NCI-H1694 (cell line): ENCODE measurements at regions not wholly inside any gene's neighbourhood (a gene's known extent, or its start where the extent isn't known, plus 50 kb on each side); places are given as distances from the start of the nearest gene placed in this dataset.

ENCODE experiments used
- DNase-seq: peaks from one replicate; lab custom pipeline; 2025; lab: John Stamatoyannopoulos, UW

DNA sequence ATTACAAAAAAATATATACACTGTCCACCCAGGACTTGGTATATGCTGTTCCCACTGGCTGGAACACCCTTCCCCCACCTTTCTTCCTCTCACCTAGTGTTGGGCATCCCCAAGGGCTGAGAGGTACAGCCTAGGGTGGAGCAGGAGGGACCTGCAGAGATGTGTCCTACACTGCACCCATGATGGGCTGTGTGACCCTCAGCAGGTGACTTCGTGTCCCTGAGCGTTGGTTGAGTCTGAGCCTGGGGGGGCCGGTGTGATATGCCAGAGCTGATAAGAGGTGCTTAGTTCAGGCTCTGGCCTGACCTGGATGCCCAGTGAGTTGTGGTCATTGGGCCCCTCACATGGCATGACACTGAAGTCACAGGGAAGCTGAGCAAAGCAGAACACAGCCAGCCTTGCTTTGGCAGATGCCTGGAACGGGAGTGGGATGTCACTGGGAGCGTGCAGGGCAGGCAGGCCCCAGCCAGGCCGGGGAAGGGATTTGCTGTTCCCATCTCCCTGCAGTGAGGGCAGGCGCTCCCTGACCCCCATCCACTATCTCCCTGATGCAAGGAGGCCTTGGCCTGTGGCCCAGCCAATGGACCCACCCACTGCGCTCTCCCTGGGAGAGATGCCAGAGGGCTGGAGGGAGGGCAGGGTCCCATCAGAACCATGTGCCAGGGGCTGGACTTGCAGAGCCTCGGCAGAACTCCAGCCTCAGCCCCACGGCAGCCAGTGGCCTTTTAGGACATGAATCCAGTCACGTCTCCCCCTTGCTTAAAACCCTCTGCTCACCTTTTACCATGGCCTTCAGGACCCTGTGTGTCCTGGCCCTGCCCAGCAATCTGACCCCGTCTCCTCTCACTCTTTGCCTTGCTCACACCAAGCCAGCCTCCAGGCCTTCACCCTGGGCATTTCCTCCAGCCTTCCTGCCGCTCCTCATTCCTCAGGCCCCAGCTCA, 138.9 kb downstream of the MN1 start:
- DNase-seq = no peak

DNA sequence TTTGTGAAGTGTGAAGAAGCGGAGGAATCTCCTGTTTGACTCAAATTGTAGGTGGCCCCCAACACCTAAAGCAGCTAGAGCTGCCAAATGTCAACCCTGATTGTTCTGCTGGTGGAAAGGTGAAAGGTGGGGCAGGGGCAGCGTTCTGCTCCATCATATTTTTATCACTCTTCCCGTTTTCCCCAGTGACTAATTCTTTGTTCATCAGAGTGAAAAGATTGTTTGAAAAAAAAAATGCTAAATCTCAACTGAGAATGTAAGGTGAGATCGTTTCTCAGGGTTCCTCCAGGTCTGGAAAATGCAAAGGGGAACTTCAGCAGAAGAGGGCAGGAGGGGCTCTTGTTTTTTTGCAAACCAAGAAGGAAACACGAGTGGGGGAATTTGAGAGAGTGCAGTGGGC, 137.7 kb downstream of the MN1 start:
- no peak for DNase-seq

DNA sequence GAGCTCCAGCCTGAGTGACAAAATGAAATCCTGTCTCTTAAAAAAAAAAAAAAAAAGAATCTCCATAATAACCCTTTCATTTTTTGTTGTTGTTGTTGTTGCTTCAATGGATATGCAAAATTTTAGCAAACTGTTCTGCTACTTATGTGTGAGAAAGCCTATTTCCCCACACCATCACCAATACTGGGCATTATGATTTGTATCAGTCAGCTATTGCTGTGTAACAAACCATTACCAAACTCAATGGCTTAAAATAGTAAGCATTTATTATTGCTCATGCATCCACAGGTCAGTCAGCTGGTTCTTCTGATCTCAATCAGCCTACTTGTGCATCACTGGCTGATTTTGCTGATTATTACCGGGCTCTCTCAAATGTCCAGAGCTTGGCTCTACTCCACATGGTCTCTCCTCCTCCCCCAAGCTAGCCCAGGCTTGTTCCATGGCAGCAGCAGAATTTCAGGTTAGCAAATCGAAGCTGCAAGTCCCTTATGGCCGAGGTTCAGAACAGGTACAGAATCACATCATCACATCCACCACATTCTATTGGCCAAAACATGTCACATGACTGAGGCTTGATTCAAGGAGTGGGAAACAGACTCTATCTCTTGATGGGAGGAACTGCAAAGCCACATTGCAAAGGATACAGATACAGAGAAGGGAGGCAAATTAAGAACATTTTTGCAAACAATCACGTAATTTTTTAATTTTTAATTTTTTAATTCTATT, 135.1 kb downstream of the MN1 start:
- DNase-seq = no peak

DNA sequence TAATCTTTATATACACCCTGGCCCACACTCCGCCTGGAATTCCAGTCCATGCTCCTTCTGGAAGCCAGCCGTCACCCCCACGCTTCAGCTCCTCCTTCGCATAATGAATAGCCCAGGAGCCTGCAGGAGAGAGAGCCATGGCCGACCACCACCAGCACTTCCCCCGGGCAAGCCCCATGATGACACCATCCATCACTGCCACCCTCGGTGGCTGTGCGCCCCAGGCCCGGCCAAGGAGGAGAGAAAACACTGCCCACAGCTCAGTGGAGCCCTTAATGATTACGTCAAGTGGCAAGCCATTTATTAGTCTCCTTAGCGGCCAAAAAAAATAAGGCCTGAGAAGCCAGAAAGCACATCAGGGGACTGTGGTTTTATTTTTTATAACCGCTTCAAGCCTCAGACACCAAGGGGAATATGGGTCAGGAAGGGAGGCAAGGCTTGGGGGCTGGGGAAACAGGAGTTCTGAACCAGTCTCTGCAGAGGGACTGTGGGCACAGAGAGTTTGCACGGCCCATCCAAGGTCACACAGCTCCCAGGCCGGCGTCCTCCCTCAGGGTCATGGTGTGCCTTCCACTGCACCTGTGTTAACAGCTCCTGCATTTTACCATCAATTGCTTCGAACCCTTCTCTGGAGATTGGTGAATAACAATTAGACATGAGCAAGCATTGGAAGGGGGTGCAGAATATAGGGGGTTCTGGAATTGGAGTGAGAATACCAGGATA, 134.3 kb downstream of the MN1 start:
- no peak for DNase-seq

DNA sequence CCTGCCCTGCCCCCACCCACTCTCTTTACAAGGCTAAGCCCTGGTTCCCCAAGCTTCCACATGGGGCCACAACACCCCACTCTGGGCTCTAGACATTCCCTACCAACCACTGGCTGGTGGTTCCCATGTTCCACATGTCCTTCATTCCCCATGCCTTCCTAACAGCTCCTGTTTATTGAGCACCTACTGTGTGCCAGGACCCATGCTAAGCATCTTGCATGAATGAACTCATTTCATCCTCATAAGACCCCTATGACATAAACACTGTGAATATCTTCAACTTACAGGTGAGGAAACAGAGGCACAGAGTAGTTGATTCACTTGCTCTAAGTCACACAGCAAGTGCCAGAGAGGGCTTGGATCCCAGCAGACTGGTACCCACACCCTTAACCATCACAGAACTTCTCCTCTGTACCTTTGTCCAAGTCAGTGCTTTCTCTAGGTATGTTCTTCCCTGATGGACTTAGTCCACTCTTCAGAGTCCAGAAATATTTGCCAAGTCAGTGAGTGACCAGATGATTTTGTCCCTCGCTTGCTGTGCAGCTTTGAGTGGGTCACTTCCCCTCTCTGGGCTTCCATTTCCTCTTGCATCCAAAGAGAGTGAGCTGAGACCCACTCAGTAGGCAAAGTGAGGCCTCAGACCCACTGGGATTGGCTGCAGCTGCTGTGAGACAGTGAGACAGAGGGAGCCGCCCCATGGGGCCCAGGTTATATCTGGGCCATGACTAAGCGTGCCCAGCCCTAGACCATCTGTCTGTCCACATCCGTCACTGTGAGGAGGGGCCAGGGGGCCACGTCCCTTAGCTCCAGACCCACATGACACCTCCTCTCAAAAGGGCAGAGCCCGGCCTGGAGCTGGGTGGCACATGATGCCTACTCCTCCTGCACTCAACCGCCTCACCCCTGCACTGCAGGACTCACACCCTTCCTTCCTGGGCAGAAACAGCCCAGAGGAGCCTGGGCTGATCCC, 132.4 kb downstream of the MN1 start:
- no peak for DNase-seq

DNA sequence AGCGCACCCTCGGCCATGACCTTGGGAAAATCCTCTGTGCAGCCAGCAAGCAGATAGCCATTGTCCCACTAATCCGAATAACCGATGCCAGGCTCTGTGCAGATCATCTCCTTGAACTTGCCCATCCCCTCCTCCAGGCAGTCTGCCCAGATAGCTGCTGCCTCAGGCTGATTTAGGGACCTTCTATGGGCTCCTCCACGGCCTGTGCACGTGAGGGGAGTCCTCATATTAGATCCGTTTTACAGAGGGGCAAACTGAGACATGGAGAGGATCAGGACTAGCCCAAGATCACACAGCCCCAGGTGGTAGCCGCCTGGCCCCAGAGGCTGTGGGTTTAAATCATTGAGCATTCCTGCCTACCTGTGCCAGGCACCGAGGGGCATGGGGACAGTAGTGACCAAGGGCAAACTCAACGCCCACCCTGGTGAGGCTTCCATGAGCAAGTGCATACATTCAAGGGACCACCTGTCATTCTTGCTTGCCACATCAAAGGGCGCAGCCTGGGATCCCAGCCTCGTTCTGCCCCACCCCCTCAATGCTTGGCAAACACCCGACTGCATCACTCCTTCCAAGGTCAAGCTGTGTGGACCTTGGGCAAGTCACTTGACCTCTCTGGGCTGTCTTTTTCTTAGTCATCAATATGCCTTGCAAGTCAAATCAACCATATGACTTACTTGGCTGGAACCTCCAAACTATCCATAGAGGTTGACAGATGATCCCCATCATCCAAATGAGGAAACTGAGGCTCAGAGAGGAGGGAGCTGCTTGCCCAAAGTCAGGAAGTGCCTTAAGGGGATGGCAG, 131.6 kb downstream of the MN1 start:
- DNase-seq = no peak

DNA sequence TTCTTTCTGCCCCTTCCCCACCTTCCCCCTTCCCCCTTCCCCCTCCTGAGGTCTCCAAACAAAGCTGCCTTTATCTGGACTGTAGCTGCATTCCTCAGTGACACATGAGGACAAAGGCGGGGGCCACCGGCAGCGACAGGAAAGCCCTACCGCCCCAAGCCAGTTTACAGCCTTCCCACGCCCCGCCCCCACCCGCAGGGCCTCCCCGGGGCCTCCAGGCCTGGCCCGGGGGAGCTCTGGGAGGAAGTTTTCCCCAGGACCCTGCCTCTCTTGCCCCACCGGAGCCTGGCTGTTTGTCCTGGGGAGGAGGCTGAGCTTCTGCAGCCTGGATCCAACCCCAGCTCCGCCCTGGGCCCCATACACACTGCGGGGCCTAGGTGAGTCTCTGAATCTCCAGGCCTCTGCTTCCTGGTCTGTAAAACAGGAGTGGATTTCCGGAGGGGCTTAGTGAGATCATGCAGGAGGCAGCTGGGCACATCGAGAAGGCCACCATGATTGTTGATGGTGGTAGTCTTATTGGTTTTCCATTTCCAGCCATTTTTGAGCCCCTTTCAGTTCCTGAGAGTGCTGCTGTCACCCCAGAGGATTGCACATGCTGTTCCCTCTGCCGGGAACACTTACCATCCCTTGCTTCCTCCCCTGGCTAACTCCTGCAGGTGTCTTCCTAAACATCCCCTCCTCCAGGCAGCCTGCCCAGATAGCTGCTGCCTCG, 130.7 kb downstream of the MN1 start:
- DNase-seq = no peak

DNA sequence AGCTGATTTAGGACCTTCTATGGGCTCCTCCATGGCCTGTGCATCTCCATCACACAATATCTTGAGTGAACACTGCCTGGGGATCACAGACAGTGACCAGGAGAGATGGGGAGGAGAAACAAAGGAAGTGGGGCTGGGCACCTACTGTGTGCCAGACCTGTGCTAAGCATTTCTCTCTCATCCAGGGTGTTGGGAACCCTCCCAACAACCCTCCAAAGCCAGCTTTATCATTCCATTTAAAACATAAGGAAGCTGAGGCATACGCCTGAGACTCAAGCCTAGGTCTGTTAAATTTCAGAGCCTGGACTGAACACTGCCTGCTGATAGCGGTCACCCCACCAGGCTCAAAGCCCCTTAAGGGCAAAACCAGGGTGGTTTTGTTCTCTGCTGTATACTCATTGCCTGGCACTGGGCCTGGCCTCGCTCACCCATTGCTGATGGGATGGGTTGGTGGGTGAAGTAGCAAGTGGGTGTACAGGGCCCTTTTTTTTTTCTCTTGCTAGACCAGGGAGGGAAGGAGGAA, 130.1 kb downstream of the MN1 start:
- DNase-seq = no peak

DNA sequence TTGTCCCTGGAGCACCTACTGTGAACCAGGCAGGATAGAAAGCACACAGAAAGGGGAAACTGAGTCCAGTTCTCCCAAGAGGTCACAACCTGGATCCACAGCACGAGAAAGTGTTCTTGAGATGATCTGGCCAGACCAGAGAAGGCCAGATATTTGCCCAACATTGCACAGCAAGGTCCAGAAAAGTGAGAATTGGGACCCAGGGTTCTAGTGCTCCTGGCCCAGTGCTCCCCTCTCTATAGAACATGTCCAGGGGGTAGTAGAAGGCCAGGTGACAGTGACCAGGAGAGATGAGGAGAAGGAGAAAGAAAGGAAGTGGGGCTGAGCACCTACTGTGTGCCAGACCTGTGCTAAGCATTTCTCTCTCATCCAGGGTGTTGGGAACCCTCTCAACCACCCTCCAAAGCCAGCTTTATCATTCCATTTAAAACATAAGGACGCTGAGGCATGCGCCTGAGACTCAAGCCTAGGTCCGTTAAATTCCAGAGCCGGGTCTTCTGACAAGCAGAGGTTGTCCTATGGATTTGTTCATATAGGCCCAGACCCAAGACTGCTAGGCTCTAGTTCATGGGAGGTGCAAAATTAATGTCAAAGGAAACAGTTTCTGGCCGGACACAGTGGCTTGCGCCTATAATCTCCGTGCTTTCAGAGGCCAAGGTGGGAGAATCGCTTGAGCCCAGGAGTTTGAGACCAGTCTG, 128.7 kb downstream of the MN1 start:
- DNase-seq = no peak

DNA sequence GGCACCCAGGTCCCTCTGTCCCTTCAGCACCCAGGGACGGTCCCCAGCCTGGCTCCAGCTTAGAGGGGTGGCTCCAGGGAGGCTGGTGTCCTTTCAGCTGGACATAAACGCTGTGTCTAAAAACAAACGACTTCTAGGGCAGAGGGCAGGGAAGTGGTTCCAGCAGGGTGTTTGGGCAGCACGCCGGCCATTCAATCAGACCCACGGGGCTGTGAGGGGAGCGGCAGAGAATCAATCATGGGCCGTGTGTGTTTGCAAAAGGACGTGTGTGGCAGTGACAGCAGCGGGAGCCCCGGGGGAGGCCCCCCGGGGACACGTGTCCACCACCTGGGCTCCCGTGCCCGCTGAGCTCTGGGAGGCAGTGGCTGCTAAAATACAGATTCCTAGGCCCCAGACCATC, 127.7 kb downstream of the MN1 start:
- no peak for DNase-seq

DNA sequence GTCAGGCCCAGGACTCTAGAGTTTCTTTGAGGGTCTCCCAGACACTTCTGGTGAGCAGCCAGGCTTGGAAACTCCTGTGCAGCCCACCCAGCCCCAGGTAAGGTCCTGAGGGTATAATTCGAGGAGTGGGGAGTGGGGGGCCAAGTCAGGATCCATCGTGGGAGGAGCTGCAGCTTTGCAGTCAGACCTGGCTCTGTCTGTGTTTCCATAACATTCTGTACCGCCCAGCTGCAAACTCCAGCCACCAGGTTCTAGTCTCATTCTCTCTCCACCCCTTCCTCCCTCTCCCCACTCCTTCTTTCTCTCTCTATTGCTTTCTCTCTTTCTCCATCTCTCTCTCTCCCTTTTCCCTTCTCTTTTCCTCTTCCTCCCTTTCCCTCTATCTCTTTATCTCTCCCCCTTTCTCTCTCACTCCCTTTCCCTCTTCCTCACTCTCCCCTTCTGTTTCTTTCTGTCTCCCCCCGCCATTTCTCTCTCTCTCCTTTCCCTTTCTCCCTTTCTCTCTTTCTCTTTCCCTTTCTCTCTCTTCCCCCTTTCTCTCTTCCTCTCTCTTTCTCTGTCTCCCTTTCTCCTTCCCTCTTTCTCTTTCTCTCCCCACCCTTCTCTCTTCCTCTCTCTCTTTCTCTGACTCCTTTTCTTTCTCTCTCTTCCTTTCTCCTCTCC, 127.2 kb downstream of the MN1 start:
- DNase-seq = no peak

DNA sequence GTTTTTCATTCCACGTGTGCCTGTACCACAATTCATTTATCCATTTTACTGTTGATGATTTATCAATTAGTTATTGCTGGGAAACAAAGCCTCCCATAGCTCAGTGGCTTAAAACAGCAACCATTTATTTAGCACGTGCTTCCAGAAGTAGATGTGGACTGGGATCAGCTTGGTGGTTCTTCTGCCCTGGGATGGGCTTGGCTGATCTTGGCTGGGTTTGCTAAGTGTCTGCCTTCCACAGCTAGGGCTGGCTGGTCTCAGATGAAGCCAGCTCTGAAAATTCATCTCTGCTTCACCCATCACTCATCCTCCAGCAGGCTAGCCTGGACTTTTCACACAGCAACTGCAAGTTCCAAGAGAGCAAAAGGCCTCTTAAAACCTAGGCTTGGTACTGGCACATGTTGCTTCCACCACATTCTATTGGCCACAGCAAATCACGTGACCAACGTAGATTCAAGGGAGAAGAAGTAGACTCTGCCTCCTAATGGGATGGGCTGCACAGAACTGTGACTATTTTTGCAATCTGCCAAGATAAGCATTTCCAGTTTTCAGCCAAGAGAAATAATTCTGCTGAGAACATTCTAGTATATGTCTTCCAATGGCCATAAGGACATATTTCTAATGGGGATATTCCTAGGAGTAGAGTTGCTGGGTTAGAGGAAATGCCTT, 124.9 kb downstream of the MN1 start:
- no peak for DNase-seq

DNA sequence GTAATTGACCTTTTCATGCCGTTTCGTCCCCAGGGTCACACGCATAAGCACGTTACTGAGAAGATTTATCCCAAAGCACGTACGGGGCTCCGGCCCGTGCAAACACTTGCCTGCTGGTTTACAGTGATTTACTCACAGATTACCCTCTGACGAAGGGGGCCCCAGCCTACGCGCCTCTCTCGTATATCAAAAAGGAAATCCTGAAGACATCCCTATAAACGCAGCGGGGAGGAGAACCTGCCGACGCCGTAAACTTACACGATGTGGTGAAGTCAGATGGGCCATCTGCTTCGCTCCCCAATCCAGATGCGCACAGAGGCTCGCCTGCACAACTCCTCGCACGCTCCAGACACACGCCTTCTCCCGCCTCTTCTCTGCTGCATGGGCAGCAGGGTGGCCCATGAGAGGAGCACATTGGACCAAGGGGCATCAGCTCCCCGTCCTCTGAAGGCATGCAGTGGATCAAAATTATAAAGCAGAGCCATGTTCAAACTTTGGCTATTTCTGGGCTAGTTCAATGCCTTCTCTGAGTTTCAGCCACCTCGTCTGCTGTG, 123.6 kb downstream of the MN1 start:
- no peak for DNase-seq

DNA sequence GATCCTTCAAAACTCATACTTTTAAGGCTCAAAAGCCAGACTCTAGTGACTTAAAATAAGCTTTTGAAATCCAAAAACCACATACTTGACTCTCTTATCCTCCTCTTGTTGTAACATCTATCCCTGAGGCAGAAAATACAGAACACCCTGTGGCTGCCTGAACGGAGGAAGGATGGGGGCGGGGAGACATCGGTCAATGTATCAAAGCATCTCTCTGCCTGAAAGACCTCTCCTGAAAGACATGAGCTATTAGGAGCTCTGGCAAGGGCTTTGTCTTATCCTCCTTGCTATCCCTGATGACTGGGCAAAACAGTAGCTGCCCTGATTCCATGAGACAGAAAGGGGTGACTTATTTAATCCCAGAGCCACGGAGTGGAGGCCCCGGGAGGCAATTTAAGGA, 122.4 kb downstream of the MN1 start:
- no peak for DNase-seq

DNA sequence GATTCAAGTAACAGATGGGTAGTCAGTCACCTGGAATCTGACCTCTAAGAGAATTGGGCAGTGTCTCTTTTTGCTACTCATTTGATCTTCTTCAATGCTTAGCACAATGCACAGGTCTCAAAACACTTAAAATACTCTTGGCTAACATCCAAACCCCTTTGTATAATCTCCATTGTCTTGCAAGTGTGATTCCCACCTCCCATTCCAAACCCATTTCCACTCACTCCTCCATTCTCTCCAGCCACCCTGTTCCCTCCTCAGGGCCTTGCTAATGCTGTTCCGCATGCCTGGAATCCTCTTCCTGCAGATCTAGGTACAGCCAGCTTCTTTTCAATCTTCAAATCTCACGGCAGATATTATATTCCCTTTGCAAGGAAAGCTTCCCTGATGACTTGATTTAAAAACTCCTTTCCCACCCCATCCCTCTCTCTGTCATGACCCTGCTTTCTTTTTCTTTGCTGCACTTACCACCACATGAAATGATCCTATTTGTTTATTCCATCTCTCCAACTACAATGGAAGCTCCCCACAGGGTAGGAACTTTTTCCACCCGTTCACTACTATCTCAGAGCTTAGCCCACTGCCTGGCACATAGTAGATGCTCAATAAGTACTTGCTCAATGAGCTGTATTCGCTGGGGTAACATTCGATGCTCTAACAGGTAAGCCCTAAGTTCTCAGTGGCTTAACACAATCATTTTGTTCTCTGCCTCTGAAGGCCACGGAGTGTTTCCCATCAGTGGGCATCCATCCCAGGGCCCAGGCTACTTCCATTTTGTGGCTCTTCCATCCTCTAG, 121.7 kb downstream of the MN1 start:
- DNase-seq = no peak

DNA sequence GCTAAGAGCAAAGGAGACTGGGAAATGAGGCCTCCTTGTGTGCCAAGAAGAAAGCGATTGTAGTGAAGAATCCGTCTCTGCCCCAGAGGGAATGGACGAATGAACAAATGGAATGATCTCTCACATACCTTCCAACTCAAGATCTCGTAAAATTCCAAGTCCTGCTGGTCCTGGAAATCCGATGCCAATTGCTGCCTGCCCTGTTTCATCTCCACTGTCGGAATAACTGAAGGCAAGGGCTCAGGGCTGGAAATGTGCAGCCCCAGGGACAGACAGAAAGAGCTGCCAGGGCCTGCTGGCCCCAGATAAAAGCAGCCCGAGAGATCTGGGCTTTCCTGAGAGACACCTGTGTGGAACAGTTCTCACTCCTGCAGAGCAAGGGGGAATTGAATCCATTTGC, 120.9 kb downstream of the MN1 start:
- no peak for DNase-seq

DNA sequence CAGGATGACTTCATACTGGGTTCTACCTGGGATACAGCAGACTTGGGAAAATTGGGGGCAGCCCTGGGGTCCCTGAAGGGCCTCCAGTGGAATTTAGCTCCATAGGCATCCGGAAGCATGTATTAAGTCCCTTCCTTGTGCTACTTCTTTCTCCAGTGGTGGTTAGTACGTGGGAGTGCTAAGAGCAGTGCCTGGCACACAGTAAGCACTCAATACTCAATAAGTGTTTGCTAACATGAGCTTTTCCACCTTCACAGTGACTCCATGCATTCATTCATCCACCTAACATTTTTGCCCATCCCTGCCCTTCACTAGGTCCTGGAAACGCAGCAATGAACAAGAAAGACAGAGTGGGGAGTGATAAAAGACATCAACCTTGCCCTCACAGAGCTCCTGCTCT, 120.5 kb downstream of the MN1 start:
- DNase-seq = no peak
